Kidney (tissue), 13 donors: ENCODE measurements at regions not wholly inside any gene's neighbourhood (a gene's known extent, or its start where the extent isn't known, plus 50 kb on each side); places are given as distances from the start of the nearest gene placed in this dataset.

Source experiments
- DNase-seq, 5 donors: peaks; one replicate each; pipeline ENCODE4 v3.0.0-alpha.2; 2013 to 2020
- FAIRE-seq: peaks from 2 replicates; lab custom pipeline; 2012; peaks lifted over from hg19 to GRCh38; lab: Jason Lieb, UNC
- H3K27ac ChIP-seq, 2 donors: one replicate each; pipeline ENCODE4 v1.7.0; 2013; ENCODE audit warnings: low read depth in 2 of 2, low read length in 2 of 2, inconsistent platforms in 1 of 2
- H3K27me3 ChIP-seq: one replicate; pipeline ENCODE4 v1.7.1; 2013; ENCODE audit warnings: low read length, inconsistent platforms; ENCODE audit not compliant: control insufficient read depth, insufficient read depth
- H3K36me3 ChIP-seq, 3 donors: one replicate each; pipeline versions ENCODE4 v1.7.0 to v1.7.1; 2013; ENCODE audit warnings: low read length in 3 of 3, control low read depth in 1 of 3, inconsistent platforms in 1 of 3; ENCODE audit not compliant: insufficient read depth in 3 of 3, control insufficient read depth in 2 of 3
- H3K4me1 ChIP-seq, 3 donors: one replicate each; pipeline versions ENCODE4 v1.7.0 to v1.7.1; 2013; ENCODE audit warnings: low read length in 3 of 3, inconsistent platforms in 1 of 3, low read depth in 1 of 3; ENCODE audit not compliant: control insufficient read depth in 2 of 3, insufficient read depth in 2 of 3
- H3K4me3 ChIP-seq, 3 donors: one replicate each; pipeline versions ENCODE4 v1.7.0 to v1.8.1; 2013; ENCODE audit warnings: low read length in 3 of 3, control low read depth in 1 of 3, inconsistent platforms in 1 of 3
- H3K9ac ChIP-seq, 3 donors: one replicate each; pipeline versions ENCODE4 v1.7.0 to v1.7.1; 2013; ENCODE audit warnings: low read length in 3 of 3, control low read depth in 1 of 3, inconsistent platforms in 1 of 3
- H3K9me3 ChIP-seq, 3 donors: one replicate each; pipeline versions ENCODE4 v1.7.0 to v1.7.1; 2013; ENCODE audit warnings: low read length in 3 of 3, control low read depth in 1 of 3, inconsistent platforms in 1 of 3; ENCODE audit not compliant: control insufficient read depth in 2 of 3, insufficient read depth in 1 of 3
- intact Hi-C: fragments of 100-400 bp; cut with DNase I; formaldehyde crosslinking; loops from one replicate; pipeline ENCODE4 v1.11.1; 2022
- TF ChIP-seq, protein P1 (sequence below): IDR thresholded peaks from 3 replicates; pipeline ENCODE4 v1.5.1; 2012; ENCODE audit warnings: mild to moderate bottlenecking, moderate library complexity, borderline replicate concordance; ENCODE audit not compliant: insufficient read depth; ENCODE audit errors: extremely low read depth
- donor health status: control.
- donor health status: control.
- donor health status: control.
- donor health status: control.
- donor health status: control.
- donor health status: DM: yes; HTN: yes; CAD: no.
- donor health status: Normal renal cell carcinoma (clear cell type).

DNA sequence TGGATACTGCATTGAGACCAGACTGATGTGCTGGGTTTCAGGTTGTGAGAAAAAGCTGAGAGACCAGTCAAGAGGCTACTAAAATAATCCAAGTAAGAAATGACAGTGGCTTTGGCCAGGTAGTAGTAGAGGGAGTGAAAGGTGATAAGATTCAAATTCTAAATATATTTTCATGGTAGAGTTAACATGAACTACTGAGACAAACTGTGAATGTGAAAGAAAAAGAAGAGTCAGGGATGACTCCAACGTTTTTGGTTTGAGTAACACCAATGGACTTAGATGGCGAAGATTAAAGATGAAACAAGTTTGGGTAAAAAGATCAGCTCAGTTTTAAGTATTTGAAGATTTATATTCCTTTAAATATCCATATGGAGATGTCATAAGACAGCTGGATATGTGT is 209.4 kb downstream of the ZEB2 start:
- Histone ChIP-seq H3K36me3 (no peaks in the 10 kb centered on the region), H3K4me1 (no peaks in the 10 kb centered on the region), H3K9ac (no peak overlapping the region), H3K27me3 (no peaks in the 10 kb centered on the region), H3K27ac (no peak overlapping the region), H3K9me3 (no peaks in the 10 kb centered on the region), H3K4me3 (no peak overlapping the region)
- DNase-seq = no peak
- FAIRE-seq = no peak
- intact Hi-C loops = no loop called here
- TF ChIP-seq, protein P1, sequence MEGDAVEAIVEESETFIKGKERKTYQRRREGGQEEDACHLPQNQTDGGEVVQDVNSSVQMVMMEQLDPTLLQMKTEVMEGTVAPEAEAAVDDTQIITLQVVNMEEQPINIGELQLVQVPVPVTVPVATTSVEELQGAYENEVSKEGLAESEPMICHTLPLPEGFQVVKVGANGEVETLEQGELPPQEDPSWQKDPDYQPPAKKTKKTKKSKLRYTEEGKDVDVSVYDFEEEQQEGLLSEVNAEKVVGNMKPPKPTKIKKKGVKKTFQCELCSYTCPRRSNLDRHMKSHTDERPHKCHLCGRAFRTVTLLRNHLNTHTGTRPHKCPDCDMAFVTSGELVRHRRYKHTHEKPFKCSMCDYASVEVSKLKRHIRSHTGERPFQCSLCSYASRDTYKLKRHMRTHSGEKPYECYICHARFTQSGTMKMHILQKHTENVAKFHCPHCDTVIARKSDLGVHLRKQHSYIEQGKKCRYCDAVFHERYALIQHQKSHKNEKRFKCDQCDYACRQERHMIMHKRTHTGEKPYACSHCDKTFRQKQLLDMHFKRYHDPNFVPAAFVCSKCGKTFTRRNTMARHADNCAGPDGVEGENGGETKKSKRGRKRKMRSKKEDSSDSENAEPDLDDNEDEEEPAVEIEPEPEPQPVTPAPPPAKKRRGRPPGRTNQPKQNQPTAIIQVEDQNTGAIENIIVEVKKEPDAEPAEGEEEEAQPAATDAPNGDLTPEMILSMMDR = no peak

DNA sequence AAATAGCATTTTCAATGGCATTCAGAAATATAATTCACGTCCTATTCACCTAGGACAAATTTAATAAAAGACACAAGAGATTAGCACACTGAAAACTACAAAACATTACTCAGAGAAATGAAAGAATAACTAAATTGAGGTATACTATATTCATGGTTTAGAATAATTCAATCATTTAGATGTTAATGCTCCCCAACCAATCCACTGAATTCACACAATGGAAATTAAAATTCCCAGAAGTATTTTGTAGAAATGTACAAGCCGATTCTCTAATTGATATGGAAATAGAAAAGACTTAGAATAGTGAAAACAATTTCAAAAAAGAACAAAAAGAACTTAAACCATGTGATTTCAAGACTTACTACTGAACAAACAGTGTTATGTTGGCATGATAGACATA is 212.2 kb downstream of the ZEB2 start:
- Histone ChIP-seq H3K9me3 (peaks cover 0 to 2% (median 0%) of the 10 kb centered on the region in 3 donors), H3K4me1 (no peaks in the 10 kb centered on the region), H3K27me3 (no peaks in the 10 kb centered on the region), H3K9ac (no peak overlapping the region), H3K4me3 (no peak overlapping the region), H3K36me3 (no peaks in the 10 kb centered on the region), H3K27ac (no peak overlapping the region)
- FAIRE-seq = no peak
- TF ChIP-seq, protein P1 = no peak
- intact Hi-C loops = no loop called here
- DNase-seq = no peak

DNA sequence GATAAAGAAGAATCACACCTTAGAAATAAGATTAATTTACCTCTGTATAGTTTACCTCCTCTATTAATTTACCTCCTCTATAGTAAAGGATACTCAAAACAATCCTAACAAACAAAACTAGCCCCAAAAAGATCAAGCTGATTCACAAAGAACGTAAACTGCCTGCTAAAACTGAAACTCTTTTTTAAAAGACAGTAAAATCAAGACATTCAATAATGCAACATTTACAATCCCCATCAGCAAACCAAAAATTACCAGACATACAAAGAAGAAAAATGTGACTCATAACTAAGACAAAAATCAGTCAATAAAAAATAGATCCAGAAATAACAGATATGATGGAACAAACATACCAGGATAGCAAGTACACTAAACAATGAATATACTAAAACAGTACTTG is 215.7 kb downstream of the ZEB2 start:
- H3K9ac ChIP-seq = no peak overlapping the region
- intact Hi-C loops = no loop called here
- TF ChIP-seq, protein P1 = no peak
- FAIRE-seq (no peak), DNase-seq (no peak)
- peaks cover 0 to 2% (median 0%) of the 10 kb centered on the region in 3 donors for H3K9me3 ChIP-seq
- no peaks in the 10 kb centered on the region for H3K4me1 ChIP-seq
- no peak overlapping the region for H3K4me3 ChIP-seq
- no peaks in the 10 kb centered on the region for H3K27me3 ChIP-seq
- H3K27ac ChIP-seq = no peak overlapping the region
- no peaks in the 10 kb centered on the region for H3K36me3 ChIP-seq

DNA sequence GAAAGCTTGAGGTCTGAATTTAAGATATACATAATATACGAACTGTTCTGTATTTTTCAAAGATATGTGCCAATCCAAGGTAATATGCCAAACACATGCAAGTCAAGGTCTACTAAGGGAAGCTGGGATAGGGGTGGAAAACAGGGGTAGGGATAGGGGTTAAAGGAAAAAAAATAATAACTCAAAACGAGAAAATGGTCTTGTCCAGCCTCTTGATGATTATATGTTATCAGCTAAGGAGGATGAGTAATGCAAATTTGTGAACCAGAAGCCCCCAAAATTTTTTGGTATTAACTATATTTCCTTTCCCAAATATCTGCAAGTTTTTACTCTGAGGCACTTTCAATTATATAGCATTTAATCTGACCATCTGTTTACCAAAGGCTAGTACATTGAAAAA is 219.3 kb downstream of the ZEB2 start:
- intact Hi-C loops = no loop called here
- no peak for FAIRE-seq
- H3K9me3 ChIP-seq = peaks cover 0 to 2% (median 0%) of the 10 kb centered on the region in 3 donors
- no peak overlapping the region for H3K4me3 ChIP-seq
- H3K27ac ChIP-seq = no peak overlapping the region
- no peak for DNase-seq
- no peaks in the 10 kb centered on the region for H3K27me3 ChIP-seq
- TF ChIP-seq, protein P1 = no peak
- no peak overlapping the region for H3K9ac ChIP-seq
- no peaks in the 10 kb centered on the region for H3K36me3 ChIP-seq
- H3K4me1 ChIP-seq = no peaks in the 10 kb centered on the region
